Type B pancreatic cell (in vitro differentiated cells): ENCODE measurements at regions not wholly inside any gene's neighbourhood (a gene's known extent, or its start where the extent isn't known, plus 50 kb on each side); places are given as distances from the start of the nearest gene placed in this dataset.

Experiments used
- DNase-seq: peaks from one replicate; pipeline ENCODE4 v3.0.0; 2021; ENCODE audit warnings: mixed read lengths; ENCODE audit not compliant: unreplicated experiment; ENCODE audit errors: extremely low spot score
- H3K27ac Mint-ChIP-seq: 2 replicates; pipeline ENCODE4 v1.8.0; 2021; ENCODE audit warnings: mild to moderate bottlenecking, mixed read lengths
- H3K27me3 Mint-ChIP-seq: 2 replicates; pipeline ENCODE4 v1.8.0; 2021; ENCODE audit warnings: mixed read lengths
- H3K36me3 Mint-ChIP-seq: 2 replicates; pipeline ENCODE4 v1.8.0; 2021; ENCODE audit warnings: mixed read lengths
- H3K4me1 Mint-ChIP-seq: one replicate; pipeline ENCODE4 v1.8.0; 2021; ENCODE audit warnings: mixed read lengths; ENCODE audit not compliant: unreplicated experiment
- H3K4me3 Mint-ChIP-seq: 2 replicates; pipeline ENCODE4 v1.8.0; 2021; ENCODE audit warnings: mild to moderate bottlenecking, mixed read lengths
- H3K9me3 Mint-ChIP-seq: 2 replicates; pipeline ENCODE4 v1.8.0; 2021; ENCODE audit warnings: mixed read lengths
- TF ChIP-seq, protein P1 (sequence below): fragments of 200-600 bp; sonication (generic); conservative IDR thresholded peaks from 2 replicates; pipeline ENCODE4 v1.5.0; 2021; ENCODE audit warnings: antibody characterized with exemption, mild to moderate bottlenecking

GRCh38 chr7:85522070-85522469 lies 335.2 kb upstream of the SEMA3D start:
- no peaks in the 10 kb centered on the region for H3K36me3 Mint-ChIP-seq
- peak overlapping the region; percentile 53 for H3K27ac Mint-ChIP-seq
- peak overlapping the region; percentile 37 for H3K4me3 Mint-ChIP-seq
- H3K27me3 Mint-ChIP-seq = no peaks in the 10 kb centered on the region
- TF ChIP-seq, protein P1, sequence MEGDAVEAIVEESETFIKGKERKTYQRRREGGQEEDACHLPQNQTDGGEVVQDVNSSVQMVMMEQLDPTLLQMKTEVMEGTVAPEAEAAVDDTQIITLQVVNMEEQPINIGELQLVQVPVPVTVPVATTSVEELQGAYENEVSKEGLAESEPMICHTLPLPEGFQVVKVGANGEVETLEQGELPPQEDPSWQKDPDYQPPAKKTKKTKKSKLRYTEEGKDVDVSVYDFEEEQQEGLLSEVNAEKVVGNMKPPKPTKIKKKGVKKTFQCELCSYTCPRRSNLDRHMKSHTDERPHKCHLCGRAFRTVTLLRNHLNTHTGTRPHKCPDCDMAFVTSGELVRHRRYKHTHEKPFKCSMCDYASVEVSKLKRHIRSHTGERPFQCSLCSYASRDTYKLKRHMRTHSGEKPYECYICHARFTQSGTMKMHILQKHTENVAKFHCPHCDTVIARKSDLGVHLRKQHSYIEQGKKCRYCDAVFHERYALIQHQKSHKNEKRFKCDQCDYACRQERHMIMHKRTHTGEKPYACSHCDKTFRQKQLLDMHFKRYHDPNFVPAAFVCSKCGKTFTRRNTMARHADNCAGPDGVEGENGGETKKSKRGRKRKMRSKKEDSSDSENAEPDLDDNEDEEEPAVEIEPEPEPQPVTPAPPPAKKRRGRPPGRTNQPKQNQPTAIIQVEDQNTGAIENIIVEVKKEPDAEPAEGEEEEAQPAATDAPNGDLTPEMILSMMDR = no peak
- peaks cover 11% of the 10 kb centered on the region for H3K4me1 Mint-ChIP-seq
- H3K9me3 Mint-ChIP-seq = no peaks in the 10 kb centered on the region
- no peak for DNase-seq

DNA sequence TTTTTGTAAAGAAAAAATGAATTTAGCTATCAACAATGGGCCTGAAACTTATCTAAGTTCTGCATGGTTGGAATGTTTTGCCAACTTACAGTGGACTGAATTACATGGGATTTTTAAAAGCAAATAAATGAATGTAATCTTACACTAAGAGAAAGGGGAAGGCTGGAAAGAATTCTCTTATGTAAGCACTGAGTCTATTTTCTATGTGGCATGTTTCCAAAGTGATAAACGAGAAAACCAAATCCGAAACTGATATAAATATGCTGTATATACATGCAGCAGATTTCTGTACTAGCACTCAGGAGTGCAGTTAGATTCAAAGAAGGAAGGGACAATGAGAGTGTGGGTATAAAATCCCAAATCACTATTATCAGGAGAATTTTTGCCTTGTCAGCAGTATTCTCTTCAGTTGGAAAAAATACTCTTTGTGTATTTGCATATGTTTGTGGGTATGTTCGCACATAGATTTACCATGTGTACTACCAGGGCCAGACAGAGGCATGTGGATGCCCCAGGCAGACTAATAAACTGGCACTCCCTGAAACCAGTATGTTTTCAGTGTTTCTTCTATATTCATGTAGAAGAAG lies 334.3 kb upstream of the SEMA3D start:
- Mint-ChIP-seq H3K36me3 (no peaks in the 10 kb centered on the region), H3K4me1 (peaks cover 11% of the 10 kb centered on the region), H3K9me3 (no peaks in the 10 kb centered on the region), H3K4me3 (peak overlapping the region; percentile 5), H3K27me3 (no peaks in the 10 kb centered on the region), H3K27ac (peak overlapping the region; percentile 53)
- TF ChIP-seq, protein P1 = no peak
- DNase-seq = no peak

DNA sequence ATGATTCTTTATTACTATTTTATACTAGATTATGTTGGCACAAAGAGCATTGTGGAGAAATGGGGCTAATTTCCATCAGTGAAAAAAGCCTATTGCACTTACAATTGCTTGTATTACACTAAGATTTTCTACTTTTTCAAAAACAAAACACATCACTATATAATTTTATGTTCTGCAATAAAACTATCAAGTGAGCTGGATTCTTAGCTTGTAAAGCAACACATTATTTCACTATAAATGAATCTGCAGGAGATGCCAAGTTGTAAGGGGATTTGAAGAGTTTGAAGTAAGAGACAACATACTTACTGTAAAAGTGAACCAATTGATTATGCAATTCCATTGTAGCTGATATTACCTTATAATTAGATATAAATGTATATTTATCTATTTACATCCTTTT lies 333.3 kb upstream of the SEMA3D start:
- Mint-ChIP-seq H3K36me3 (no peaks in the 10 kb centered on the region), H3K27me3 (no peaks in the 10 kb centered on the region), H3K4me1 (peaks cover 11% of the 10 kb centered on the region), H3K4me3 (no peak overlapping the region), H3K9me3 (no peaks in the 10 kb centered on the region), H3K27ac (no peak overlapping the region)
- TF ChIP-seq, protein P1 = no peak
- DNase-seq = no peak

GRCh38 chr7:85516675-85517074 lies 329.8 kb upstream of the SEMA3D start:
- DNase-seq = no peak
- Mint-ChIP-seq H3K9me3 (no peaks in the 10 kb centered on the region), H3K36me3 (no peaks in the 10 kb centered on the region), H3K4me1 (peaks cover 9% of the 10 kb centered on the region), H3K27me3 (no peaks in the 10 kb centered on the region), H3K4me3 (no peak overlapping the region), H3K27ac (no peak overlapping the region)
- TF ChIP-seq, protein P1 = no peak

DNA sequence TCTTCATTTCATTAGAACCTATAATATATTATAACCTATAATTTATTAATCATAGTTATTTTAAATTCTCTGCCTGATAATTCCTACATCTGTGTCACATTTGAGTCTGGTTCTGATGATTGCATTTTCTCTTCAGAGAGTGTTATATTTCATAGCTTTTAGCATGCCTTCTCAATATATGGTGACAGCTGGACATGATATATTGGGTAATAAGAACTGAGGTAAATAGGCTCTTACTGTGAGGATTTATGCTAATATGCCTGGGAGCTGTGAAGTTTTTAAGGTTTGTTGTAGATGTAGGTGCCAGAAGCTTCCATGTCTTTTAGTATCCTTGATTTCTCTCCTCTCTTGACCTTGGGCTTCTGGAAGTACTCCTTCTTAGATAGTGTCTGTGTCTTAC lies 325.9 kb upstream of the SEMA3D start:
- Mint-ChIP-seq H3K27ac (no peak overlapping the region), H3K9me3 (no peaks in the 10 kb centered on the region), H3K27me3 (no peaks in the 10 kb centered on the region), H3K36me3 (no peaks in the 10 kb centered on the region), H3K4me1 (peaks cover 4% of the 10 kb centered on the region), H3K4me3 (no peak overlapping the region)
- TF ChIP-seq, protein P1 = no peak
- DNase-seq = no peak

- H3K4me3 Mint-ChIP-seq = no peak overlapping the region
- H3K9me3 Mint-ChIP-seq = peaks cover 3% of the 10 kb centered on the region
- H3K36me3 Mint-ChIP-seq = no peaks in the 10 kb centered on the region
- DNase-seq = no peak
- no peaks in the 10 kb centered on the region for H3K27me3 Mint-ChIP-seq
- peaks cover 4% of the 10 kb centered on the region for H3K4me1 Mint-ChIP-seq
- TF ChIP-seq, protein P1 = no peak
- no peak overlapping the region for H3K27ac Mint-ChIP-seq
Measured at GRCh38 chr7:85510287-85510686, 323.4 kb upstream of the SEMA3D start.
